ENCODE measurements at regions not wholly inside any gene's neighbourhood (a gene's known extent, or its start where the extent isn't known, plus 50 kb on each side); places are given as distances from the start of the nearest gene placed in this dataset.

DNA sequence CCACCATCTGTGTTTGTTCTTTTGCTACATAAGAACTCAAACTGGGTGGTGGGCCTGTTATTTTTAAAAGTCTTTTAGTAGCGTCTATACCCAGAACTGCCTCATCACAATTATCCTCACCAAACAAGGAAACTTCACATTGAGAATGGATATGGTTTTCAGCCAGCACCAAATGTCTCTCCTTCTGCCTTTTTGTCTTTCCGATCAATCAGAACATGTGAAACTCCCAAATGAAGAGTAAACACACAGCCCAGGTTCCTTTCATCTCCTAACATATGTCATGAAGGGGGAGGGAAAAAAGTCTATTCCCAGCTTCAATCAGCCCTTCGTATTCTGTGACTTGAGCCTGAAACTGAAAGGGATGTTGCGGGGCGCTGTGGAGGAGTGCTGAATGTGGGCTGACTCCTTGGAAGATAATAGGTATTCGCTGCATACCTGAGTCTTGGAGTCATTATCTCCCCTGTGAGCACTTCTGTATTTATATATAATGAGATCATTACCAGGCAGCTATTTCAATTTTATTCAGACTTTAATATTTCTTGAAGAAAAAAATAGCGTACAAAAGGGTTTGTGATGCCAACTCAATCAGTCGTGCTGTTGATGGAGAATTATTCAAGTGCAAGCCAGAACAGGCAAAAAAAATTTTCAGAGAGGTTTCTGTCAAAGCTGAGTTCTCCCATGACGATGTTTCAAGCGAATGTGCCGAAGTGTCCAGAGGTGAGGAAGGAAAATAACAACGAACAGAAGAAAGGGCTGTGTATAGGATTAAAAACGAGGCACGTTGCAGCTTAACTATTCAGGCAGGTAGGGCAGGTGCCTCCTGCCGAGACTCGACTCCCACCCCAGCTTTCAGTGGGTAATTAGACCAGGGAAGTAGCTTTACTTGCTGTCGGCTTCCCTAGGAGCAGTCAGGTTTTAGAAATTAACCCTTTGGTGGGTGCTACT lies 163.9 kb upstream of the NOCT start:
- Mint-ChIP-seq H3K36me3 (no peaks in the 10 kb centered on the region), H3K27ac (no peak overlapping the region), H3K4me3 (no peak overlapping the region), H3K9me3 (ENCODE audit: low read depth) (no peaks in the 10 kb centered on the region), H3K27me3 (peaks cover 19% of the 10 kb centered on the region), H3K4me1 (no peaks in the 10 kb centered on the region)
- CTCF ChIA-PET = interaction anchor here (1.4 kb wide), 1 partner anchor 19 kb away, joined by 3 read pairs; no protein-coding TSS in a partner anchor
- ATAC-seq = no peak
- no peak for DNase-seq

- no peak overlapping the region for H3K27ac Mint-ChIP-seq
- peaks cover 18% of the 10 kb centered on the region for H3K27me3 Mint-ChIP-seq
- no peak overlapping the region for H3K4me3 Mint-ChIP-seq
- no peaks in the 10 kb centered on the region for H3K9me3 Mint-ChIP-seq (ENCODE audit: low read depth)
- CTCF ChIA-PET = no interaction called here
- no peaks in the 10 kb centered on the region for H3K36me3 Mint-ChIP-seq
- no peak for ATAC-seq
- DNase-seq = no peak
- no peaks in the 10 kb centered on the region for H3K4me1 Mint-ChIP-seq
Observed at GRCh38 chr4:138845664-138846063, 169.9 kb upstream of the NOCT start.

DNA sequence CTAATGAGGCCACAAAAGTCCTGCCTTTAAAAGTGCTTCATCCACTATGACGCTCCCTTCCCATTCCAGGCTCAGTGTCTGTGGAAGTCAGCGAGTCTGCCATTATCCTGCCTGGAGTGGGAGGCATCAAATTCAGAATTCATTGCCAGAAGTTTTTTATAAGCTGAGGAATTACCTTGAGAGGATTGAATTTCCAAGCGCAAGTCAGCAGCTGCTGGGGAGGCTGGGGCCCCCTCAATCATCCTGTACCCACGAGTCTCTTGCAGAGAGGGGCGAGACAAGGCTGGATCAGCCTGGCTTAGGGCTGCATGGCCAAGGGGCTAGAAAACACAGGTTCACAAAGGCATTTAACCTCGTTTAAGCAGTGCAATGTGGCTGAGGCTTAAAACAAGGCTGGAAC lies 170.5 kb upstream of the NOCT start:
- CTCF ChIA-PET = no interaction called here

DNA sequence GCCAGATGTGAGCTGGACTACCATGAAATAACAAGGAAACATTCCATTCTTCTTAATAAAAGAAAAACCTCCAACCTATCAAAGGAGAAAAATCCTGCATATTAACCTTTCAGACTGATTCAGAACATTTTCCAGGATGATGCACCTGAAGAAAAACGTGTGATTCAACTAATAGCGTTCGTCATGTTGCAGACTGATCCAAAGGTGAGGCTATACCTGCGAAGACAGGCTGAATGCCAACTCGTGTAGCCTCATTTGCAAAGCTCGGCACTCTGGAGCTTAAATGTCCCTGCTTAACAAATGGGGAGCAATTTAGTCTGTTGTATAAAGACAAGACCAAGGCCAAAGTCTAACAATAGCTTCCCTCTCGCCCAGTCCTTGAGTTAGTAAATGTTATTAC lies 172.0 kb upstream of the NOCT start:
- Mint-ChIP-seq H3K4me1 (no peaks in the 10 kb centered on the region), H3K4me3 (no peak overlapping the region), H3K27ac (no peak overlapping the region), H3K36me3 (no peaks in the 10 kb centered on the region), H3K9me3 (ENCODE audit: low read depth) (no peaks in the 10 kb centered on the region), H3K27me3 (peaks cover 12% of the 10 kb centered on the region)
- DNase-seq = no peak
- CTCF ChIA-PET = no interaction called here
- no peak for ATAC-seq

More for the DNA sequence above, 170.5 kb upstream of the NOCT start:
- H3K4me3 Mint-ChIP-seq = no peak overlapping the region
- no peaks in the 10 kb centered on the region for H3K36me3 Mint-ChIP-seq
- H3K27me3 Mint-ChIP-seq = peaks cover 17% of the 10 kb centered on the region
- H3K9me3 Mint-ChIP-seq (ENCODE audit: low read depth) = no peaks in the 10 kb centered on the region
- H3K27ac Mint-ChIP-seq = no peak overlapping the region
- DNase-seq = no peak
- no peaks in the 10 kb centered on the region for H3K4me1 Mint-ChIP-seq
- ATAC-seq = no peak

GRCh38 chr4:138841343-138841742 lies 174.2 kb upstream of the NOCT start:
- no peak for ATAC-seq
- DNase-seq = no peak
- CTCF ChIA-PET = no interaction called here
- Mint-ChIP-seq H3K9me3 (ENCODE audit: low read depth) (no peaks in the 10 kb centered on the region), H3K36me3 (no peaks in the 10 kb centered on the region), H3K27ac (no peak overlapping the region), H3K27me3 (peaks cover 12% of the 10 kb centered on the region), H3K4me1 (no peaks in the 10 kb centered on the region), H3K4me3 (no peak overlapping the region)

DNA sequence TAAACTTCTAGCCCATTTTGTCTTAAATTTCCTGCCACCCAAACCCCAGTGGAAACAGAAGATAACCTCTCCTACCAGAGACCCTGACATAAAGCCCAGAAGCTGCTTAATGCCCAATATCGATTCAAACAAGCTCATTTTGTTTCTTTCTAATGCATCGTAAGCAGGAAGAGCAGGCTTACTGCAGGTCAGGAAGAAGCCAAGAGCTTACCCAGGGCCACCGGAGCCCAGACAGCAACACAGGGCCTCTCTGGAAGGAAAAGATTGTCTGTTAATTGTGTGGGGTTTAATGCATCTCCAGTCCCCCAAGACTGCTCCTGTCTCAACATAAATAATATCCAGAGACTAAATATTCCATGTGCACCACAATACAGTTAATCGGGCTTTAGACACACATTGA lies 177.3 kb upstream of the NOCT start:
- DNase-seq (no peak), ATAC-seq (no peak)
- Mint-ChIP-seq H3K27ac (no peak overlapping the region), H3K4me1 (no peaks in the 10 kb centered on the region), H3K36me3 (no peaks in the 10 kb centered on the region), H3K4me3 (no peak overlapping the region), H3K27me3 (peaks cover 15% of the 10 kb centered on the region), H3K9me3 (ENCODE audit: low read depth) (no peaks in the 10 kb centered on the region)
- CTCF ChIA-PET = interaction anchor here (0.8 kb wide), 1 partner anchor 33 kb away, joined by 4 read pairs; no protein-coding TSS in a partner anchor

DNA sequence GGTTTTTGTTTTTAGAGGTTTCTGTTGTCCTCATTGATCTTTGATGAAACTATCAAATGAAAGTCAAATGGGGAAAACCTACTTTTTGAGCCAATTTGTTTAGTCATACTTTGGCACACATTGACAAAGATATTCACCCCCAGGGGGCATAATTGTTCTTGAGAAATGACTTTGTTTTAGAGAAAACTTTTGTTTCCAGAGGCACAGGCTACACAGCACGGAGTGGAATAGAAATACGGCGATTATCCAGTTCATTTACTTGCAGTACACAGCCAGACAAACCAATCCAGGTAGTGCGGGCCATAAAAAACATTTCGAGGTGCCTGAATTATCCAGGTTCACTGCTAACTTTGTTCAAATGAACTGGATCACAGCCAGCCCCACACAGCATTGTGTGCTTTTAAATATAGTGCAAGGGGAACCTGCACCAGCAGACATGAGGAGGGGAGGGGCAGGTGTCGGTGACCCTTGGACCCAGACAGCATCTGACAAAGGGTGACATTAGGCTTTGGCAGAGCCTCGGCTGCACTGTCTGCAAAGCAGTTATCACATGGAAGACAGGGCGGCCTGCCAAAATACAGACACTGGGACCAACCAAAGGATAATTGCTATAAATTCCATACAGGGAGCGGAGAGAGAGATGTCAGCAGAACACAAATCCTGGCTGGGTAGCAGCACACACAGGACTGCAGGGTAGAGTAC lies 179.6 kb upstream of the NOCT start:
- no peaks in the 10 kb centered on the region for H3K36me3 Mint-ChIP-seq
- no peak overlapping the region for H3K27ac Mint-ChIP-seq
- H3K4me1 Mint-ChIP-seq = no peaks in the 10 kb centered on the region
- DNase-seq (no peak), ATAC-seq (no peak)
- CTCF ChIA-PET = no interaction called here
- H3K27me3 Mint-ChIP-seq = peaks cover 6% of the 10 kb centered on the region
- H3K9me3 Mint-ChIP-seq (ENCODE audit: low read depth) = no peaks in the 10 kb centered on the region
- H3K4me3 Mint-ChIP-seq = no peak overlapping the region

GRCh38 chr4:138833974-138834373 lies 181.6 kb upstream of the NOCT start:
- no peaks in the 10 kb centered on the region for H3K4me1 Mint-ChIP-seq
- no peak overlapping the region for H3K4me3 Mint-ChIP-seq
- peaks cover 3% of the 10 kb centered on the region for H3K27me3 Mint-ChIP-seq
- CTCF ChIA-PET = no interaction called here
- H3K9me3 Mint-ChIP-seq (ENCODE audit: low read depth) = no peaks in the 10 kb centered on the region
- ATAC-seq = no peak
- no peak overlapping the region for H3K27ac Mint-ChIP-seq
- no peak for DNase-seq
- no peaks in the 10 kb centered on the region for H3K36me3 Mint-ChIP-seq

GRCh38 chr4:138832563-138832962 lies 183.0 kb upstream of the NOCT start:
- H3K27ac Mint-ChIP-seq = no peak overlapping the region
- CTCF ChIA-PET = no interaction called here
- no peaks in the 10 kb centered on the region for H3K9me3 Mint-ChIP-seq (ENCODE audit: low read depth)
- no peak for ATAC-seq
- peaks cover 3% of the 10 kb centered on the region for H3K27me3 Mint-ChIP-seq
- no peaks in the 10 kb centered on the region for H3K4me1 Mint-ChIP-seq
- no peak overlapping the region for H3K4me3 Mint-ChIP-seq
- H3K36me3 Mint-ChIP-seq = no peaks in the 10 kb centered on the region
- DNase-seq = no peak

DNA sequence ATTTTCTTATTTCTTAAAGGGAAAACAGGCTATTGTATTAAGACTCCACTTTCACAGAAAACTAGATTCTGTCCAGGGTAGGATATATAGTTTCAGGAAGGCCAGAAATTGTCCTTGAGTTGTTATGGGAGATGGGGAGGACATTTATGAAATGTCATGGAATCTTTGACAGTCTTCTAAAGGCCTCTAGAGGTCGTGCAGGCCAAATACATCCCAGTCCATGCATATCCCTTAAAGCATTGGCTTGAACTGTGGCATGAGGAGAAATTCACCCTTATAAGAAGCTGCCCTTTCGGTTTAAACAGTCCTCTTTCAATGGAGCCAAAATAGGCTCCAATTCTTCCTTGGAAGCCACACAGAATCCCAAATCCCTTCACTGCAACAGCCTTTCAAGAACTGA lies 183.6 kb upstream of the NOCT start:
- Mint-ChIP-seq H3K4me1 (no peaks in the 10 kb centered on the region), H3K27ac (no peak overlapping the region), H3K9me3 (ENCODE audit: low read depth) (no peaks in the 10 kb centered on the region), H3K36me3 (no peaks in the 10 kb centered on the region), H3K4me3 (no peak overlapping the region), H3K27me3 (peaks cover 3% of the 10 kb centered on the region)
- DNase-seq (no peak), ATAC-seq (no peak)
- CTCF ChIA-PET = no interaction called here

- Mint-ChIP-seq H3K27me3 (peaks cover 3% of the 10 kb centered on the region), H3K4me3 (no peak overlapping the region), H3K4me1 (no peaks in the 10 kb centered on the region), H3K27ac (no peak overlapping the region), H3K36me3 (no peaks in the 10 kb centered on the region), H3K9me3 (ENCODE audit: low read depth) (no peaks in the 10 kb centered on the region)
- CTCF ChIA-PET = no interaction called here
- ATAC-seq (no peak), DNase-seq (no peak)
Observed at GRCh38 chr4:138828926-138829325, 186.7 kb upstream of the NOCT start.

DNA sequence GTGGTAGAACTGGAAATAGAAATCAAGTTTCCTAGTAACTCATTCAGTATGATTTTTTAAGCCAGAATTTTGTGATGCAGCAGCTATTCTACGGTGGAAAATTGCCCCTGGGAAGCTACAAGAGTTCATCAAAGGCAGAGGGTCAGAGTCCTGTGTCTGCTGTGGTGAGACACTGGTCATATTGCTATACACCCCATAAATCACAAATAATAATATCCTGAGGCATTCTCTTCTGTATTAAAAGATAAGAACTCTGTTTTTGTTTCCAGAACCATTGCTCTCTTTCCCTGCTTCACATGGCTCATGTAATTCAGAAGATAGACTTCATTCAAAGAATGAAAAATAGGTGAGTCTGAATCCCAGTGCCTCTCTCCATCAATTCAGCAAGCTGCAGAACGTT lies 188.8 kb upstream of the NOCT start:
- Mint-ChIP-seq H3K4me1 (no peaks in the 10 kb centered on the region), H3K36me3 (no peaks in the 10 kb centered on the region), H3K27me3 (no peaks in the 10 kb centered on the region), H3K9me3 (ENCODE audit: low read depth) (no peaks in the 10 kb centered on the region), H3K27ac (no peak overlapping the region), H3K4me3 (no peak overlapping the region)
- DNase-seq (no peak), ATAC-seq (no peak)
- CTCF ChIA-PET = no interaction called here

DNA sequence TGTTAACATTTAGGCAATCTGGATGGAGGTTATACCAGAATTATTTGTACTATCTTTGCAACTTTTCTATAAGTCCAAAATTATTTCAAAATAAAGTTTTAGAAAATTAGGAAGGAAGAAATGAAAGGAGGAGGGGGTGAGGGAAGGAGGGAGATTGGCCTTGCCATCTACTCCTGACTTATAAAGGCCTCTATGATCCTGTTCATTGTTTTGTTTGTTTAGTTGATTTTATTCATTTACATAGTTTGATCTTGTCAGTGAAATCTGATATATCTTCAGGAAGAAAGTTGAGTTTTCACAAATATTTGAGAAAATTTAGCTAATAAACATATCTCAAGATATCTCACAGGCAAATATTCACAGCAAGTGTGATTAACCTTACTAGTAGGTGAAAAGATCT lies 189.3 kb upstream of the NOCT start:
- Mint-ChIP-seq H3K4me3 (no peak overlapping the region), H3K4me1 (no peaks in the 10 kb centered on the region), H3K9me3 (ENCODE audit: low read depth) (no peaks in the 10 kb centered on the region), H3K27me3 (no peaks in the 10 kb centered on the region), H3K36me3 (no peaks in the 10 kb centered on the region), H3K27ac (no peak overlapping the region)
- ATAC-seq (no peak), DNase-seq (no peak)
- CTCF ChIA-PET = no interaction called here

- no peaks in the 10 kb centered on the region for H3K36me3 Mint-ChIP-seq
- DNase-seq (no peak), ATAC-seq (no peak)
- no peaks in the 10 kb centered on the region for H3K27me3 Mint-ChIP-seq
- no peak overlapping the region for H3K4me3 Mint-ChIP-seq
- H3K27ac Mint-ChIP-seq = no peak overlapping the region
- H3K4me1 Mint-ChIP-seq = no peaks in the 10 kb centered on the region
- CTCF ChIA-PET = no interaction called here
- H3K9me3 Mint-ChIP-seq (ENCODE audit: low read depth) = no peaks in the 10 kb centered on the region
Observed at GRCh38 chr4:138821331-138821730, 194.2 kb upstream of the NOCT start.
